ENCODE measurements at regions not wholly inside any gene's neighbourhood (a gene's known extent, or its start where the extent isn't known, plus 50 kb on each side); places are given as distances from the start of the nearest gene placed in this dataset.

GRCh38 chr2:187825108-187825507, 270.9 kb upstream of the TFPI start:
- Histone ChIP-seq H3K4me2 (no peak overlapping the region), H3K36me3 (ENCODE audit: insufficient read depth) (no peaks in the 10 kb centered on the region; the same call in 1 of the 2 replicates), H3K79me2 (replicated peaks; ENCODE audit: insufficient read depth) (no peaks in the 10 kb centered on the region), H3F3A (replicated peaks; ENCODE audit: low read depth) (no peaks in the 10 kb centered on the region), H2AFZ (no peak overlapping the region), H3K27me3 (ENCODE audit: insufficient read depth) (no peaks in the 10 kb centered on the region), H4K20me1 (replicated peaks; ENCODE audit: insufficient read depth) (no peaks in the 10 kb centered on the region), H3K4me1 (ENCODE audit: insufficient read depth) (no peaks in the 10 kb centered on the region), H3K4me3 (no peak overlapping the region), H3K9me2 (ENCODE audit: insufficient read depth) (no peaks in the 10 kb centered on the region), H3K27ac (ENCODE audit: low read depth) (no peak overlapping the region)
- ATAC-seq = no peak
- H3K9me3 Mint-ChIP-seq = peaks cover 5% of the 10 kb centered on the region
- no peak overlapping the region for H3K27ac Mint-ChIP-seq
- H3K4me3 Mint-ChIP-seq = no peak overlapping the region
- DNase-seq (ENCODE audit: low spot score) = no peak
- no peaks in the 10 kb centered on the region for H3K4me1 Mint-ChIP-seq
- H3K36me3 Mint-ChIP-seq (ENCODE audit: low read depth) = peaks cover 9% of the 10 kb centered on the region; the same call in 1 of the 3 replicates
- H3K27me3 Mint-ChIP-seq (ENCODE audit: insufficient read depth, low read depth, poor library complexity) = no peaks in the 10 kb centered on the region
- no peak for TF ChIP-seq ZNF331 (CRISPR knock-in tag; IDR thresholded peaks at IDR 0.05; ENCODE audit: low read depth)
- no peak for TF ChIP-seq ETS1 (IDR thresholded peaks at IDR 0.05)
- TF ChIP-seq CTCF (conservative IDR thresholded peaks at IDR 0.05; ENCODE audit: low read depth in 2 of 2) = no peak
- no peak for TF ChIP-seq STAT1 (IDR thresholded peaks at IDR 0.05; ENCODE audit: unreplicated experiment)
- TF ChIP-seq ZNF462 (CRISPR knock-in tag; IDR thresholded peaks at IDR 0.05) = no peak
- no peak for TF ChIP-seq ZNF114 (CRISPR knock-in tag; IDR thresholded peaks at IDR 0.05)
- TF ChIP-seq EZH2phosphoT487 (IDR thresholded peaks at IDR 0.05; ENCODE audit: unreplicated experiment) = no peak
- TF ChIP-seq JUNB (IDR thresholded peaks at IDR 0.05; ENCODE audit: unreplicated experiment) = no peak
- TF ChIP-seq NANOG (IDR thresholded peaks at IDR 0.05; ENCODE audit: borderline replicate concordance) = no peak
